GM18511 (cell line): ENCODE measurements at regions not wholly inside any gene's neighbourhood (a gene's known extent, or its start where the extent isn't known, plus 50 kb on each side); places are given as distances from the start of the nearest gene placed in this dataset.
"Not testable (repeated sequence)": the region's sequence is repeated elsewhere in the genome, so short reads cannot be mapped to it uniquely, and the experiment has no call there.

Source experiments
- ATAC-seq: cut with Tn5 transposase; IDR thresholded peaks from one replicate; pipeline ENCODE4 v1.9.1; 2021; ENCODE audit warnings: mild to moderate bottlenecking, moderate library complexity; ENCODE audit not compliant: unreplicated experiment

DNA sequence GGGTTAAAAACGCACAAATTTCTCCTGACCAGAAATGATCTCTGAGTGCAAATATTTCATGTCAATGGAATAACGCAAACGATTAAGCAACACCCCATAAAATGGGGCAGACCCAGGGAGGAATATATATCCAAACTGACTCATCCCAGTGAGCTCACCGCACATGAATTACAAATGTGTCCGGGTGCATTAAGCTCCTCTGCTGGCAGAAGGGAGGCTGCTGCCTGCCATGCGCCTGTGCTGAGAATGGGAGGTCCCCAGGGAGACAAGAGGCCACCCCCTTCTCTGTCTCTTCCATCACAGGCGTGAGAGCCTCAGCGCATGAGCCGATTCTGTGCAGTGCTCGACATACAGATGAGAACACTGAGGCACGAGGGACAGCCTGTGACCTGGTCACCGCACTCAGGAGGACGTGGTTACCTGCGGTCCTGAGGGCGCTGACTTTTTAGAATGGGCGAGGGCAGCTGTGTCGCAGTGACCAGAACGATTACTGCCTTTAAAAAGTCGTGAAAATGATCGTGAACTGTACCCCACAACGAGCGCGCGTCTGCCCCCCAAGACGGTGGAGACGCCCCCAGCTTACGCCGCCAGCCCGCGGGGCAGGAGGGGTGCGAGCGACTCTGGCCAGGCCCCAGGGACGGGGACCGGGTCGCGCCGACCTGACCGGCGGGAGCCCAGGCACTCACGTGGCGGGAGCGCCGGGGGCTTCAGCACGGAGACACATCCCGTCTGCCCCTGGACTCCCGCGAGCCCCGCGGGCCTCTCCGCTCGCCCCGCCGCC lies 188.5 kb downstream of the ADRA2C start:
- ATAC-seq: not testable (repeated sequence)

DNA sequence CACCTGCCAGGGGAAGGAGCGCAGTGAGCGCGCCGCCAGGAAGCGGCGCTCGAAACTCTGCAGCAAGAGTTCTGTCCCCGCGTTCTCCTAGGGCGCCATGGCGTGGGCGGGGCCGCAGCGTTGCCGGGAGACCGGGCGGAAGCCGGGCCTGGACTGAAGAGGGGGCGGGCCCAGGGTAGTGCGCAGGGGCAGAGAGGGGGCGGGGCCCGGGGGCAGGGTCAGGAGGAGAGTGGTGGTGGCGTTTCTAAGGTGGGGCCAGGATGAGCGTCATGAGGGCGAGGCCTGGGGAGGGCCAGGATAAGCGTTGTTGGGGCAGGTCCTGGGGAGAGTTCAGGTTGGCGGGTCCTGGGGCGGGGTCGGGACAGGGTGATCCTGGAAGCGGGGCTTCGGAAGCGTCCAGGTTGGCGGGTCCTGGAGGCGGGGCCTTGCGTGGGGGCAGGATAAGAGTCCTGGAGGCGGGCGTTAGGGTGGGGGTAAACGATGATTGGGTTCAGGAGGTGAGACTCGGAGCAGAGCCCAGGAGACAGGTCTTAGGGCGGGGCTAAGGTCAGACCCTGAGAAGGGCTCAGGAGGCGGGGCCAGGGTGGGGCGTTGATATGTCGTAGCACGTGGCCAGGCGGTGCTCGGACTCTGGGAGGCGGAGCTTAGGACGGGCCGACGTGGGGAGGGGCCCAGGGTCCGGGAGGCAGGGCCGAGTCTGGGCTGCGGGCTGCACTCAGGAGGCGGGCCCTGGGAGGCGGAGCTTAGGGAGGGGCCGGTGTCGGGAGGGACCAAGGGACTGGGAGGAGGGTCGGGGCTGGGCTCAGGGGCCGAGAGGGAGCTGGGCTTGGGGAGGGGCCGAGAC lies 189.4 kb downstream of the ADRA2C start:
- peak; percentile 100 for ATAC-seq

DNA sequence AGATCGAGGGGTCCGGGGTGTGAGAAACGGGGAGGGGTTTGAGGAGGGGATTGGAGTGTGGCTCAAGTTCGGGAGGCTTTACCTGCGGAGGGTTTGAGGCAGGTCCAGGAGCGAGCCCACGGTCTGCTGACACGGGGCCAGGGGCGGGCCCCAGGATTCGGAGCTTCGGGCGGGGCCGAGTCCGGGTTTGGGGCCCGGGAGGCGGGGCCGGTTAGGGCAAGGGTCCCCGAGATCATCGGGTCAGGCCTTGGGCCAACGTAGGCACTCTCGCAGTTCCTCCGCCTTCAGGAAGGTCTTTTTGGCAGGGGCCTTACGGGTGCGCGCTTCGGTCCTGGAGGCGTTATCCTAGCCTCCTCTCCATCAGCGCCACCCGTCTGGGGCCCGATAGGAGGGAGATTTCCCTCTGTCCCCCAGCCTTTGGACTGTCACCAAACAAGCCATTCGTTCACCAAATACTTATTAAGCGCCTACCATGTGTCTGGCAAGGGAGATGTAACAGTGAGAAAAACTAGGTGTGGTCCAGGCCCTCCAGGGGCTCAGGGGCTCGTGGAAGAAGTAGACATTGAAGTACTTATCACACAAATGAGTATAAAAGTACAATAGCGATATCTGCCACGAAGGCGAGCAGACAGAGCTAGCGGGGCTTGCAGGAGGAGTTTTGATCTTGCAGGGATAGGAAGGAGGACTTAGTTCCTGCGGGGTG lies 190.1 kb downstream of the ADRA2C start:
- ATAC-seq: not testable (repeated sequence)

DNA sequence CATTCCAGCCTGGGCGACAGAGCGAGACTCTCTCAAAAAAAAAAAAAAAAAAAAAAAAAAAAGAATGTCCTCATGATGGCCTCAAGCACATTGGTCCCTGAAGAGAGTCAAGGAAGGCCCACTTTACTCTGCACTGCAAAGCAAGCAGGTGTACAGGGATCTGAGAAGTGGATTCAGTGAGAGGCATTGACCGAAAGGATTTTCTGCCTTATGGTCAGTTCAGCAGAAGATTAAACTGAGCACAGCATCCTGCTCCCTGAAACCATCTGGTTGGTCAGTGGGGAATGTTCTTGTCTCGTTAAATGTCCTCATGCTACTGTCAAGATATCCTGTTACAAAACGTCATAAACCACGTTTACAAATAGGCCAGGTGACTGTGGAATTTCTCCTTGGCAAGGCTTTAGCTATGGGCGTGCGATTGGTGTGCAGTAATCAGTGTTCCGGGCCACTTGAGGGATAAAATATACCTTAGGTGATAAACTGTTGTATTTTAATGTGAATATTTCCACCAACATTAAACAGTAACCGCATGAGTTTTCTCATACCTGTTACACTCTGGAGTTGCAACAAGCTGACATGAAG lies 195.0 kb downstream of the ADRA2C start:
- not testable (repeated sequence) for ATAC-seq

DNA sequence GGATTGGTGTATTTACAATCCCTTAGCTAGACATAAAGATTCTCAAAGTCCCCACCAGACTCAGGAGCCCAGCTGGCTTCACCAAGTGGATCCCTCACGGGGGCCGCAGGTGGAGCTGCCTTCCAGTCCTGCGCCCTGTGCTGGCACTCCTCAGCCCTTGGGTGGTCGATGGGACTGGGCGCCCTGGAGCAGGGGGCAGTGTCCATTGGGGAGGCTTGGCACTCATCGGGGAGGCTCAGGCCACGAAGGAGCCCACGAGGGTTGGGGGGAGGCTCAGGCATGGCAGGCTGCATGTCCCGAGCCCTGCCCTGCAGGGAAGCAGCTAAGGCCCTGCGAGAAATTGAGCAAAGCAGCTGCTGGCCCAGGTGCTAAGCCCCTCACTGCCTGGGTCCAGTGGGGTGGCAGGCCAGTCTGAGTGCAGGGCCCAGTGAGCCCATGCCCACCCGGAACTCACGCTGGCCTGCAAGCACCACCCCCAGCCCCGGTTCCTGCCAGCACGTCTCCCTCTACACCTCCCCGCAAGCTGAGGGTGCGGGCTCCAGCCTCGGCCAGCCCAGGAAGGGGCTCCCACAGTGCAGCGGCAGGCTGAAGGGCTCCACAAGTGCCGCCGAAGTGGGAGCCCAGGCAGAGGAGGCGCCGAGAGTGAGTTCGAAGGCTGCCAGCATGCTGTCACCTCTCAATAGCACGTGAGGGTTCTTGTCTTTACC lies 198.5 kb downstream of the ADRA2C start:
- ATAC-seq: not testable (repeated sequence)

DNA sequence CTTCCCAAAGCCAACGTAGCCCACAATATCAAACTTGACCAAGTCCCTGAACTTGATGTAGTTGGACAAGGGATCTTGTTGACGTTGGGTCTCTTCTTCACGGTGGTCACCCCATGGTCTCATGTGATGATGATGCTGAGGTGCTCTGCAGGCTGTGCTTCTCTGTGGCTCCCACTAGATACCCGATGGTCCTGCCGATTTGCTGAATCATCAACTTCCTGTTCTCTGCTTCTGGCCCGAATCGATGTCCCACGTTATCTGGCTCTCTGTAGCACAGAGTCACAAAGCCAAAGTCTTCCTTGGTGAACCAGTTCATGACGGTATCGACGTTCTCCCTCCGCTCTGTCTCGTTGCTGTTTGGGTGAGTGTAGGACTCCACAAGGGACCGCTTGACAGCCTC lies 201.0 kb downstream of the ADRA2C start:
- ATAC-seq: not testable (repeated sequence)

DNA sequence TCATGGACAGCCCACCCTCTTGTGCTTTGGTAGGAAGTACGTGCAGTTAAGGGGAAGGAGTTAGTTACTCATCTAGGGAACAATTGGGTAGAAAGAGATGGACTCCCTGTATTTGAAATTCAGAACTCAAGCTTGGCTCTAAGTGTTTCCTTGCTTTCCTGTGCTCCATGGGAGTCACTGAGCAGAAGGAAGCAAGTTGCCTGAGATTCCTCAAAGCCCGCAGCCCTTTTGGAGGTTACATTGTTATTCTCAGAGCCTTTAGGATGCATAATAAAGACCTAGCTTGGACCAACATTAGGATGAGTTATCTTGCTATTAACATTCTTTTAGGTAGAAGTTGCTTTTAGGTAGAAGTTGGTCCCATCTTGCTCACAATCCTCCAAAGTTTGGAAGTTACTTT lies 206.4 kb downstream of the ADRA2C start:
- not testable (repeated sequence) for ATAC-seq

DNA sequence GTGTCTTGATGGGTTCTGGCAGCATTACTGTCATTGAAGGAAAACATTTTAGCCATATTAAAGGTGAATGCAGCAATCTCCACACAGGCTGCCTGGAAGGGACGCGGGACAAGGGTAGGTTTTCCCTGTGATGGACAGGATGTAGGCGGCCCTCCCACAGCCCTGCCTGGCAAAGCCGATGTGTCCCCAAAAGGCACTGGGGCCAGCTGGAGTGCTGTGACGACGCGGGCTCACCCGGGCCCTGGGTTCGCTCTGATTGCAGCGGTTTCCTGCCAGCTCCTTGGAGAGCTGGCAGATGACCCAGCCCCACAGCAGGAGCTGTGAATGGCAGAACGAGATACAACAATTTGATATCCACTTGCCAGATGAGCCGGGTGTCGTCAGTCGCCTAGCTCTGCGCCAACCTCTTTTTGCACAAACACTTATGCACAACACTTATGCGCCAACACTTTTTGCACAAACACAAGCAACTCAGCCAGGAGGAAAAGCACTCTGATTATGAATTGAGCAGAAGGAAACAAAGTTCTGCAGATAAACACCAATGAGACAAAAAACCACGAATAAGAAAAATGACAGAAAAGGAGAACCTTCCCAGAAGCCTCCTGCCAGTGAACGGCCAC lies 207.5 kb downstream of the ADRA2C start:
- not testable (repeated sequence) for ATAC-seq

DNA sequence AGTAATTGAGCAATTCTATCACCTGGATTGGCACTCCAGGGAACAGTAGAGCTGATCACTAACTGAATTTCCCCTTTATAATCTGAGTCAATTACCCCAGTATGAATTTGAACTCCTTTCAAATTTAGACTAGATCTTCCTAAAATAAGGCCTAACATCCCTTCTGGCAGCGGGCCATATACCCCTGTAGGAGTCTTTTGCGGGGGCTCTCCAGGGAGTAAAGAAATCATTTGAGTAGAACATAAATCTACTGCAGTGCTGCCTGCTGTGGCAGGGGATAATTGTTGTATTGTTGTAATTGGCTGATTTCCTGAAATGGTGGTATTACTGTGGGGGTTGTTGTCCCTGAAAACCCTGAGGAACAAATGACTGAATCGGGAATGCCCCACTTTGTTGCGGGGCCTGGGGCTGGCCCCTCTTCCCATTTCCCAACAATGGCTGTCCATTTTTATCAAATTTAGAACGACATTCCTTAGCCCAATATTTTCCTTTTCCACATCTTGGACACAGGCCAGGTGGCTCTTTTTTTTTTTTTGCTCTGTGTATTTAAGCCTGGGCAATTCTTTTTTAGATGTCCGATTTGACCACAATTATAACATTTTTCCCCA lies 217.4 kb downstream of the ADRA2C start:
- ATAC-seq: not testable (repeated sequence)

DNA sequence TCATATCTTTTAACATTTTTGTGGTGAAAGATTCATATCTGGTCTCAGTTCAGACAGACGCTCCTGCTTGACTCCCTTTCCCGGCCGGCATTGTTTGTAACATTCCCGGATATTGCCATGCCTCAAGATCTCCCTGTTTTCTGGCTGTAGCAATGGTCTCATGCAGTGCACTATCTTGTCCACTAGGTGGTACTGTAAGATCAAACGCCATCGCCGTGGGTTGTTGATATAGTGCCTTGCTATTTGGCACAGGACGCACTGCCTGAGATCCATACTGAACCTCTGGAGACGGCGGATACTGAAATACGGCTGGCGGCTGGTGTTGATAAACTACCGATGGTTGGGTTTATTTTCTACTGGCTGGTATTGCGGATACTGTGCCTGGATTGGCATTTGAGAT lies 218.6 kb downstream of the ADRA2C start:
- ATAC-seq: not testable (repeated sequence)

DNA sequence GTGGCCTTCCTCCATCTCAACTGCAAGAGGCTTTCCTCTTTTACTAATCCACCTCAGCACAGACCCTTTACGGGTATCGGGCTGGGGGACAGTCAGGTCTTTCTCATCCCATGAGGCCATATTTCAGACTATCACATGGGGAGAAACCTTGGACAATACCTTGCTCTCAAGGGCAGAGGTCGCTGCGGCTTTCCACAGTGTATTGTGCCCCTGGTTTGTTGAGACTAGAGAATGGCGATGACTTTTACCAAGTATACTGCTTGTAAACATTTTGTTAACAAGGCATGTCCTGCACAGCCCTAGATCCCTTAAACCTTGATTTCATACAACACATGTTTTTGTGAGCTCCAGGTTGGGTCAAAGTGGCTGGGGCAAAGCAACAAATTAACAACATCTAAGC lies 220.2 kb downstream of the ADRA2C start:
- ATAC-seq: not testable (repeated sequence)

DNA sequence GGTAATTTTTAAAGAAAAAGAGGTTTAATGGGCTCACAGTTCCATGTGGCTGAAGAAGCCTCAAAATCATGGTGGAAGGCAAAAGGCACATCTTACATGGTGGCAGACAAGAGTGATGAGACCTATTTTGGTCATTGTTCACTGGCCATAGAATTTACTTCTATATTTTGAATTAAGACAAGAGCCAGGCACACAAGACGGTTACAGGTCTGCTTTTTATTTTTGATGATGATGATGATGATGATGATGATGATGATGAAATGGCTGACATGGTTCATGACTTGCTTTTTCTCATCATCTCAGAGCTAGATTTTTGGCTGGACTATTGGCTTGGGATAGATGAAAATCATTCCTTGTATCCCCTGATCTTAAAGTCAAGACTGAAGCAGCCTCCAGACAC lies 229.3 kb downstream of the OTOP1 start:
- not testable (repeated sequence) for ATAC-seq

DNA sequence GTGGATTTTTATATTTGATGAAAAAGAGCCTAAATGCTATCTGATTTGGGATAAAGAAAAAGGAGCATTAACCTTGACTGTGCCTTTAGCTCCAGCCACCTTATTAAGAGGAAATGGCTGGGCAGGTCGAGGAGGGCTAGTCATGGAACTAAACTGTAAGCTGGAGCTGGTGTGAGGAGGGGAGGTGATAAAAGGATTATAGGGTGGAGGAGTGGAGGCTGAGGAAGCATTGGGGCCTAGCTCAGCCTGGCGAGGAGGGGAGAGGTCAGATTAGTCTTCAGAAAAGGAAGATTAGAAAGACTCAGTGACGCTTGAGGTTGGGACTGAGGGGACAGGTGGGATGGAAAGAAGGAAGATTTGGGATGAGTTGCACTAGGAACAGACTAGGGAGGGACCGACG lies 222.7 kb downstream of the OTOP1 start:
- not testable (repeated sequence) for ATAC-seq

DNA sequence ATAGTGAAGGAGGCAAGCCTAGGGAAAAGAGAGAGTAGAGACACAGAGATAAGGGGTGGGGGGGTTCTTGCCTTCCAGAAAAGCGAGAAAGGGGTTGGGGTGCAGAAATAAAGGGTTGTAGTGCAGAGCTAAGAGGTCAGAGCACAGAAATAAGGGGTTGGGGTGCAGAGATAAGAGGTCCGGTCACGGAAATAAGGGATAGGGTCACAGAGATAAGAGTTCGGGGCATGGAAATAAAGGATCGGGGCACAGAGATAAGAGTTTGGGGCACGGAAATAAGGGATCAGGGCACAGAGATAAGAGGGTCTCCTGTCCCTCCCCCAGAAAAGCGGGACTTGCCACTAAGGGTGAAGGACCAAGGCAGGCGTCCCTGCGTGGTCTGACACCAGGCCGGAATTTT lies 222.0 kb downstream of the OTOP1 start:
- ATAC-seq: not testable (repeated sequence)

DNA sequence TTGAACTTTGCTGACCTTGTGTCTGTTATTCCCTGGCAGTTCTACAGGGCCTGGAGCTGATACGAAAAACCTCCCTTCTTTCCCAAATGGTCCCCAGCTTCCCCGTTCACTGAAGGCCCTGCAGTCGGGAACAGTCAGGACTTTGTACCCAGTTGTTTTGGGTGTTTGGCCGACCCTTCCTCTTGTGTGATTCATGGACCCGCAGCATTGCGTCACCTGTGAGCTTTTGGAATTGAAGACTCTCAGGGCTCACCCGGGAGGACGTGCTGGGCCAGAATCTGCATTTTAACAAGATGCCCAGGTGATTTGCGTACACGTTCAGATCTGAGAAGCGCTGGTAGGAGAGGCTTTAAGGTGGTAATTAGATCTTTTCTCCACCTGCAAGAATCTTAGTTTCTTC lies 220.4 kb downstream of the OTOP1 start:
- not testable (repeated sequence) for ATAC-seq

DNA sequence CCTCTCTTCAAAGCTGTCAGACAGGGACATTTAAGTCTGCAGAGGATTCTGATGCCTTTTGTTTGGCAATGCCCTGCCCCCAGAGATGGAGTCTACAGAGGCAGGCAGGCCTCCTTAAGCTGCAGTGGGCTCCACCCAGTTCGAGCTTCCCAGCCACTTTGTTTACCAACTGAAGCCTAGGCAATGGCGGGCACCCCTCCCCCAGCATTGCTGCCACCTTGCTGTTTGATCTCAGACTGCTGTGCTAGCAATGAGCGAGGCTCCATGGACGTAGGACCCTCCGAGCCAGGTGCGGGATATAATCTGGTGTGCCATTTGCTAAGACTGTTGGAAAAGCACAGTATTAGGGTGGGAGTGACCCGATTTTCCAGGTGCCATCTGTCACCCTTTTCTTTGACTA lies 207.7 kb downstream of the OTOP1 start:
- not testable (repeated sequence) for ATAC-seq

DNA sequence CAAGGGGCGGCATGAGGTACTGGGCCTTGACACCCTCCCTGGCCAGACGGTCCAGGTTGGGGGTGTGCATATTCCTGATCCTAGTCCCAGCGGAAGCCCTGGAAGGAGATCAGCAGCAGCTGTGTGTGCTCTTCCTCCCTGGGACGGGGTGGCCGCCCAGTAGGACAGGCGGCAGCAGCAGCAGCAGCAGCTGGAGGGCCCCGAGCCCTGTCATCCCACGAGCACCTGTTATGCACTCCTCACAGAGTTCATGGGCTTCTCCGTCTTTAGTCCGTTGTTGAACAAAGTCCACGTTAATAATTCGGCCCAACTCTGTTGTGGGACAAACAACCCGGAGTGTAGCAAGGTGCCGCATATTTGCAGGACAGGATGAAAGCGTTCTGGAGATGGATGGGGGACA lies 205.6 kb downstream of the OTOP1 start:
- ATAC-seq: not testable (repeated sequence)

DNA sequence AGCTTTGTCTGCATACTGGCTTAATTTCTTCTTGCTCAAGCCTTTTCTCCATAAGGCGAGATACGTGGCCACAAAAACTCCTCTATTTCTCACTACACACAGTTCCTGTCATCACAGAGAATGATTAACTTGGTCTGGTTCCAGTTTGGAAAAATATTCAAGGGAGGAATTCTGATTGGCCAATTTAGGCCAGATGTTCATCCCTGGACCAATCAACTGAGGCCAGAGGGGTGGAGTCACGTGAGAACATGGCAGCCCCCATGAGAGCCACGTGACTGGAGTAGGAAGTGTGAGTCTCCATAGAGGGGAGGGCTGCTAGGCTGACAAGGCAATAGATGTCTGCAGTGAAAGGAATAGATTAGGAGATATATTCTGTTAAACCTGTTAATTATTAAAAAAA lies 200.0 kb downstream of the OTOP1 start:
- not testable (repeated sequence) for ATAC-seq

DNA sequence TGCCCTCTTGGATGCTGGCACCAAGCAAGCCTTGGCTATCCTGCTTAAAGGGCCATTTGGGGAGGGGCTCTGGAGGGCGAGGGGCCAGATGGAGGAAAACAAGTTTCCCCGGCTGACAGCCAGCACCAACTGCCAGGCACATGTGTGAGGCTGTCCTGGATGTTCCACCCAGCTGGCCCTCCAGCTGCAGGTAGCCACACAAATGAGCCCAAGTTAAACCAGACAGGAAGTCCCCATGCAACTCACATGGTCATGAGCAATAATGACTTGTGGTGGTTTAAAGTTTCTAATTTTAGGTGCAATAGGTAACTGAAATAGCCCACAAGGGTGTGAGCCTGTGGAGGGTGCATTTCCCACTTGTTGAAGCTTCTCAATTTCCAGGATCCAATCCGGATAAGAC lies 198.0 kb downstream of the OTOP1 start:
- ATAC-seq: not testable (repeated sequence)
